GM03348 (cell line): ENCODE measurements at regions not wholly inside any gene's neighbourhood (a gene's known extent, or its start where the extent isn't known, plus 50 kb on each side); places are given as distances from the start of the nearest gene placed in this dataset.
"Not testable (repeated sequence)": the region's sequence is repeated elsewhere in the genome, so short reads cannot be mapped to it uniquely, and the experiment has no call there.

Source experiments
- DNase-seq: peaks from one replicate; pipeline ENCODE4 v3.0.0; 2012; ENCODE audit warnings: low spot score

DNA sequence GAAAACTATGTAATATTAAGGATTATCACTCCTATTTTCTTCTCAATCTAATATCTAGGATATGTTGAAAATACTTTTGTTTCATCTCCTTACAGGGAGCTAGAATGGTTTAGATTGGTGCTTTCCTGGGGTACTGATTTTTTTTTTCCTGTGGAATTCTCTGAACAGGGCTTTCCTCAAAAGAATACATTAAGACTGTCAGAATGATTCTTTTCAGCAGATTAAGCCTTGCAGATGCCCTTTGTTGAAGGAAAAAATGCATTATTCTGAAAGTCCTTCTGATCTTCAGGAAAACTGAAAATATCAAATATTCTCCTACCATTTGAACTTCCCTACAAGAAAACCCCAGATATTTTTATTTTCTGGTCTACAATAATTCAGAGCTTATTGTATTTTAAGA lies 178.9 kb downstream of the SOX4 start:
- no peak for DNase-seq

DNA sequence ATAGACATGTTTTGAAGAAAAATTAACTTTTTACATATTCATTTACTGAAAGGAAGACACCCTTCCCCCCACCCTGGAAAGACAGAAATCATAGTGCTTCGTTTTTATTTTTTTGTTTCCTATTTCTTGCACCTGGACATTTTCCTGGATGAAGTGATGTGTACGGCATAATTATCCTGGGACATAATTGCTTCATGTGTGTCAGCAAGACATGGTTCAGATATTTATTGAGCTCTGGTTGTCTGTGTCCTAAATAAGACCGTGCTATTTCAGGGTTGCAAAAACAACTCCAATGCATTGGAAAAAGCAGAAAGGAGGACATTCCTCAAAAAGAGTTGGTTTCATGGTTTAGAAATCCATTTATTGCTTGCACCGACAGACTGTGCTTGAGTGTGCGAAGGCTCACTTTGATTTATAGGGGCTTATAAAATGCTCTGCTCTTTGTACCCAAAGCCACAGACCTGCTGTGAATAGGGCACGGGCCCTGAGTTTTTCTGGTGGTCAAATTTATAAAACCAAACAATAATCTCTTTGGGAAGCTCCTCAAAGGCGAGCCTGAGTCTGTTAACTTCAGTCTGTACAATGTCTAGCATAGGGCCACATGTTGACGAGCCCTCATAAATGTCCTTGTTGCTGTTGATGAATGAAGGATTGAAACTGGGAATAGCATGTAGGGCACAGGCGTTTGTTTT lies 179.5 kb downstream of the SOX4 start:
- no peak for DNase-seq

DNA sequence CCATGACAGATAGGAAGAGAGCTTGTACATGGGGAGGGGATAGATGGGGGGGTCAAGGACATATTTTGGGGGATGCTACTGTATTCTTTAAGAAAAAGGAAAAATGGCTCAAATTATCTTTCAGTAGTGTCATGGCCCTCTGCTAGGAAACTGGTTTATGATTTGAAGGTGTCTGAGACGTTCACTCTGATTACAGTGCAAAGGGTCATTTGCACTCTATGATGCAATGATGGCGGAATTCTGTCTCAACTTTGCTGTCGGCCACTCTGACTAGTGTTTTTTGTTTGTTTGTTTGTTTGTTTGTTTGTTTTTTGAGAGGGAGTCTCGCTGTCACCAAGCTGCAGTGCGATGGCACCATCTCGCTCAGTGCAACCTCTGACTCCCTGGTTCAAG lies 180.0 kb downstream of the SOX4 start:
- no peak for DNase-seq

DNA sequence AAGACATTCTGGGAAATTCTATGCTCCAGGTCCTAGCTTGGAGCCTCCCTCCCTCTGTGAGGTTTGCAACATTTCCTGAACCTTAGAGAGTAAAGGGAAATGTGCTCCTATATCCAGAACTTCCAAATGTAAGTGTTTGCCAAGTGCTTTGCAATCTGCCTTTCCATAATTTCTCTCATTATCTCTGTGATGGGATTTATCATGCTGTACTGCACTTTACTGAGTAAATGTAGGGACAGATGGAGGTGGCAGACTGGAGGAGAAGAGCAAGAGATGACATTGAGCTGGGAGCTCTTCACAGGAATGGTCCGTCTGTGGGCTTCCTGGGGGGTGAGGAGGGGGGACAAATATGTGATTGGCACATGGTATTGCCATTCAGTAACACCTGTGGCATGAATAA lies 184.3 kb downstream of the SOX4 start:
- no peak for DNase-seq

DNA sequence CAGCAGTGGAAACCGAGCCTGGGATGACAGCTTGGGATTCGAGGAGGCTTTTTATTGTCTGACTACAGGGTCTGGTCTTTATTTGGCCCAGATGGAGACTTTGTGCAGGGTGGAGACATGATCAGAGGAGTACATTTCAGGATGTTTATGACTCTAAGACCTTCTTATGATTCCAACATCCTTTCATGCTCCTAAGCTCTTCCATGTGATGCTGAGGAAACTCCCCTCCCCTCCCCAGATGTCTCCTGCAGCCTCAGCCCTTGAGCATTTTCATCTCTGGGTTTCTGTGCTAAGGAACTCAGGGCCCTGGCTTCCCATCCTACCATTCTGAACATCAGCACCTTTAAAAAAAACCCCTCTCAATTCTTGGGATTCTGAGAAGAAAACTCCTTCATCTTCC lies 186.6 kb downstream of the SOX4 start:
- no peak for DNase-seq

DNA sequence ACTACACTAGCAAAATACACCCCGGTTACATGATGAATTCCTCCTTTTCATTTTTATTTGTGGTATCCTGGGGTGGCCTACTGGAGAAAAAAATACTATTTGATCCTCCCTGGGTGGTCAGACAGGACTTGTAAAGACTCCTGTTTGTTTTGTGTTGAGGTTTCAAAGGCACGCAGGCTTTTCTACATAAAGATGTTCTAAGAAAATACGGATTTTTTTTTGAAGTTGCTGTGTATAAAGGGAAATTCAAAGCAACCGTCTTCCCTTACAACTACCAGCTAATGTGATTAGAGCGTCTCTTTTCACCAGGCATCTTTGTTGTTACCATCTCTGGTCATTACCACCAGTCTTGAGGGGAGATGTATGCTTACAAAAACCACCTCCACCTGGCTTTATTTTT lies 187.1 kb downstream of the SOX4 start:
- no peak for DNase-seq

DNA sequence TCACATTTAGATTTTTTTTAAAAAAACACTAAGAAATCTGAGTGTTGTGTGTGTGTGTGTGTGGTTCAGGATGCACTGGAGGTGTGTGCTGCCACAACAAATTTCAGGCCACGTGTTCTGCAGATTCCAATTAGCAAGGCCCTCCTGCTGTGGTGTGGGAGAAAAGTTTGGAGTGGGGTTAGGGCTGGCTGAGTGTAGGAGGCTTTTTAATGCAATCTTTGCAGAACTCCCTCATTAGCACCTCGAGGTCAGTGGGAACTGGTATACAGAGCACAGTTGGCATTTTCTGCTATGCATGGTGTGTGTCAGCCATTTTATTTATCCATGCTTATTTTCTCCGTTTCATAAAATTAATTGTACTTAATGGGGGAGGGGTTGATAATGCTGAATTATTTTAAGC lies 187.6 kb downstream of the SOX4 start:
- DNase-seq: no peak

DNA sequence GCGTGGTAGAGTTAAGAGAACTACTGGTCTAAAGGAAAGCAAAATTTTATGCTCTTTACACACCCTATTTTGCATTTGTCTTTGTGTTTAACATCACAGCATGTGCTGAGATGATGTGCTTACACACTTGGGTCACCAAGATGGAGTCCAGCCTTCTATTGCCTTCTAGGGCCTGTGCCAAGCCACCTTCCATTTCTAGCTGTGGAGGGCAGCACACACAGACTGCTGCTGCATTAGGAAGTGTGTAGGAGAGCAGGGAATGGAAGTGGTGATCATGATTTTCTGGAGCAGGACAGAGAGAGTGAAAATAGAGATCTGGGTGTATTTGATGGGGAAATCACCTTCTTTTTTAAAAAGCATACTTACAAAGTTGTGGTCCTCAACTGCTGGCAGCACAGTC lies 191.6 kb downstream of the SOX4 start:
- DNase-seq: no peak

DNA sequence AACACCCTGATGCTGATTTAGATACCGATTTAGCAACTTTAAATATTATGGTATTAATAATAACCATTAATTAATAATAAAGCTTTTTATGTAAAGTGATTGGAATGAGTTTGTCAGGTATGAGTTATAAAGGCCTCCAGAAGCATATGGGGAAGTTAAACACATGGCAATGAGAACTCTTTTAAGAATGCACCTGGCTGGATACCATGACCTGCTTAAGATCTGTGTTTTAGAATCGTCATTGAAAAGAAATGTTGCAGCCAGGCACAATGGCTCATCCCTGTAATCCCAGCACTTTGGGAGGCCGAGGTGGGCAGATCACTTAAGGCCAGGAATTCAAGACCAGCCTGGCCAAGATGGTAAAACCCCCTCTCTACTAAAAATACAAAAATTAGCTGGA lies 197.5 kb downstream of the SOX4 start:
- no peak for DNase-seq

DNA sequence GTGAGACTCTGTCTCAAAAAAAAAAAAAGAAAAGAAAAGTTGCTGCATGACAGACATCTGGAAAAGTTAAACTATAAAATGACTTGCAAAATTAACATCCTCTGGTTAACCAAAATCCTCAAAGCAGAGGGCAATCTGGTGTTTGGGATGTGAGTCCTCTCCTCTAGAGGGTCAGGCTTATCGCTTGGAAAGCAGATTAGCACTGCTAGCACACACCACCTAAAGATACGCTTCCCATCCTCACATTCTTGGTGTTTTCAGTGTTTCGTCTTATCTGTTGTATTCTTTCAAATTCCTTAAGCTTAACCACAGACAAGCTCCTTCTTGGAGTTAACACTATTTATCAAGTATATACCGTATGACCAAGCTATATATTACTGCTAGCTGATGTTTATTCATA lies 198.0 kb downstream of the SOX4 start:
- no peak for DNase-seq

DNA sequence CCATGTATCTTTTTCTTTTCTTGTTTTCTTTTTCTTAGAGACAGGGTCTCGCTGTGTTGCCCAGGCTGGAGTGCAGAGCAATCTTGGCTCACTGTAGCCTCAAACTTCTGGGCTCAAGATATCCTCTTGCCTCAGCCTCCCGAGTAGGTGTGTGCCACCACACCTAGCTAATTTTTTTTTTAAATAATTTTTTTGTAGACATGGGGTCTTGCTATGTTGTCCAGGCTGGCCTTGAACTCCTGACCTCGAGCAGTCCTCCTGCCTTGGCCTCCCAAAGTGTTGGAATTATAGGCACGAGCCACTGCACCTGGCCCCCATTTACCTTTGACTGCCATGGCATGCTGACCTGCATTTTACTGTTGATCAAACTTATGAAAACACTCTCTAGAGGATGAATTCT lies 198.6 kb downstream of the SOX4 start:
- no peak for DNase-seq

DNA sequence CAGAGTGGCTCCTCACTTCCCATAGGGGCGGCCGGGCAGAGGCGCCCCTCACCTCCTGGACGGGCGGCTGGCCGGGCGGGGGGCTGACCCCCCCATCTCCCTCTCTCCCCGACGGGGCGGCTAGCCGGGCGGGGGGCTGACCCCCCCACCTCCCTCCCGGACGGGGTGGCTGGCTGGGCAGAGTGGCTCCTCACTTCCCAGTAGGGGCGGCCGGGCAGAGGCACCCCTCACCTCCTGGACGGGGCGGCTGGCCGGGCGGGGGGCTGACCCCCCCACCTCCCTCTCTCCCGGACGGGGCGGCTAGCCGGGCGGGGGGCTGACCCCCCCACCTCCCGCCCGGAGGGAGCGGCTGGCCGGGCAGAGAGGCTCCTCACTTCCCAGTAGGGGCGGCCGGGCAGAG lies 203.4 kb downstream of the SOX4 start:
- not testable (repeated sequence) for DNase-seq

DNA sequence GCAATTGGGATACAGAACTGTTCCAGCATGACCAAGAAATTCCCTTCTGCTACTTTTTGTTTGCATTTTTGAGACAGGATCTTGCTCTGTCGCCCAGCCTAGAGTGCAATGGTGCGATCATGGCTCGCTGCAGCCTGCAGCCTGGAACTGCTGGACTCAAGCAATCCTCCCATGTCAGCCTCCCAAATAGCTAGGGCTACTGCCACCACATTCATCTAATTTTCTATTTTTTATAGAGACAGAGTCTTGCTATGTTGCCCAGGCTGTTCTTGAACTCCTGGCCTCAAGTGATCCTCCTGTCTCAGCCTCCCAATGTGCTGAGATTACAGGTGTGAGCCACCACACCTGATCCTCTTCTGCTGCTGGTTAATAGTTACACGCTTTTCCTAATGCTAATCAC lies 204.9 kb downstream of the SOX4 start:
- DNase-seq: no peak

DNA sequence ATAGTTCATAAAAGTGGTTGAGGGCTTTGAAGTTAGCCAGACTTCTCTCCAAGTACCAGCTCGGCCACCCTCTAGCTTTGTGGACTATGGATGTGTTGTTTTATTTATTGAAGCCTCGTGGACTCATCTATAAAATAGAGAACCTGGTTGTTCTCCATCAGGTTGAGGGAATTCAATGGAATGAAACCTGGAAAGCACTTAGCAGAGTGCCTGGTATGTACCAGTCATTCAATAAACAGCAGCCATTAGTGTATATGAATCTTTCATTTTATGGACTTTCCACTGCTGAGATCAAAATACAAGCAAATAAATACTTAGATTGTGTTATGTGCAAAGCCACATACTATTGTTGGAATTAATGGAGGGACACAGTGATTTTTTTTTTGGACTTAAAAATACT lies 206.8 kb downstream of the SOX4 start:
- DNase-seq: no peak

DNA sequence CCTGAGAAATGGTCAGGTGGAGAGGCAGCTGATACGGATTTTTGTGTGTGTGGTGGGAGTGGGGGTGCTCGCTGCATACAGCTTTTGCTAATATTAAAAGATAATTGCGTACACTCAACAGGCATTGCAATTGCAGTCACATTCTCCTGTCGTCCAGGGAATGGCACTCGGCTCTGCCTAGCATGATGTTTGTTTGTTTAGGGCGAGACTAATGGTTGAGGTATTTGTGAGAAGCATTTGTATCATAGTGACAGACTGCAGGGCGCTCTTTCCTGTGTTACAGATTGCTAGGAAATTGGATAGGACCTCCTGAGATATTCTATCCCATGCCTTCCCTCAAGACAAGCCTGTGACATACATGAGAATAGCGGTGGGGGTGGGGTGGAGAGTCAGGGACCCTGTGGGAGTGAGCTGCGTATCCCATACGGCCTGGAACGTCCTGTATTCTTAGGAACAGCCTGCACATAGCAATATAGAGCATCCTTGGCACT lies 207.4 kb downstream of the SOX4 start:
- DNase-seq: no peak

DNA sequence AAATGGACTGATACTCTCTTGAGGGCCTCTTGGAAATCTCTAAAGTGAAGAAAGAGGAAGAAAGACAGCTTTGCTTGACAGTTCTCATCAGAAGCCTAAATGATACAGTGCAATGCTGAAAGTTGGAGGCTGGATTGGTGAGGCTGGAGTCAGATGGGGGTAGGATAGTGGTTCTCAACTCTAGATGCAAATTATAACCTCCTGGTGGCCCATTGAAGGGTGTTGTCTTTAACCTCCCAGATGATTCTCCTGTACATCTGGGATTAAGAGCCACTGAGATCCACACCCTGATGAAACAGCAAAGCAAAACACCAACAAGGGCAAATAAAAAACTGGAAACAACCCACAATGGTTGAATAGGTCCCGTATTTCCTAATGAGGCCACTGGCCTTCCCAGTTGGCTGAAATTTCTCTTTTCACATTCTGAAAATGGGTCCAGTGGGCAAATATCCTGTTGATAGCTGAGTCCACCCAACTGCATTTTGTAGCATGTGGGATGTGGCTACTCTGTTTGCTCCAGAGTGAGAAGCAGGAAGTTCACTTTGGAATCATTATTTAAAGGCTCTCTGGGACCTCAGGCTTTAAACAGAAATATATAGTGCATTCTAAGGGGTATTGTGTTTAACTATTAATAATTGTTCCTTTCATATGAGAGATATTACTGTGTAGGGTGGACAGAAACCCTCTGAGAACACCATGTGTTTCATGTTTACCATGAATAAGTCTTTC lies 208.1 kb downstream of the SOX4 start:
- no peak for DNase-seq

DNA sequence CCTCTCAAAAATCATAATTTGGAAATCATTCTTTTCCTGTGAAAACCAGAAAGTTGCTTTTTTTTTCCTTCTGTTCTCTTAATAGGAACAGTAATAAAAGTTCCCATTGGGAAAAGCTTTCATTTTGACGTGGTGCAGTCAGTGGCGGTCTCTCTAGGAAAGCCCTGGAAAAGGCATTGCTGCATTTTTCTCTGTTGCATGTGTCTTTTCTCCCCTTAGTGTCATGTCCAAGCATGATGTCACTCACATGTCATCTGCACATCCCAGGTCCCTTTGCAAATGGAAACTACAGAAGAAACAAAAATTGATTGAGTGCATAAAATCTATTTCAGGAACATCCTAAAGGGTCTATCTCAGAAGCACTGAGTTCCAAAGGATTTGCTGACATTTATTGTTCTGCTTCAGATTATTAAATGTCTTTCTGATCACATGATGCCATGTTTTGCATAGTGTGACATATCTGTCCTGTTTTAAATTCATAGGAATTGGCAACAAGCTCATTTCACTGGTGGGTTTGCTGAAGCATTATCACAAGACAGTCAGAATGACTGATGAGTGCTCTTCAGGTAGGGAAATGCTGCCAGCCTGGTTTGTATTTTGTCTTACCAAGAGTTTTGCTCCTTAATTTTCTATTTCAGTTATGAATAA lies 208.7 kb downstream of the SOX4 start:
- no peak for DNase-seq

DNA sequence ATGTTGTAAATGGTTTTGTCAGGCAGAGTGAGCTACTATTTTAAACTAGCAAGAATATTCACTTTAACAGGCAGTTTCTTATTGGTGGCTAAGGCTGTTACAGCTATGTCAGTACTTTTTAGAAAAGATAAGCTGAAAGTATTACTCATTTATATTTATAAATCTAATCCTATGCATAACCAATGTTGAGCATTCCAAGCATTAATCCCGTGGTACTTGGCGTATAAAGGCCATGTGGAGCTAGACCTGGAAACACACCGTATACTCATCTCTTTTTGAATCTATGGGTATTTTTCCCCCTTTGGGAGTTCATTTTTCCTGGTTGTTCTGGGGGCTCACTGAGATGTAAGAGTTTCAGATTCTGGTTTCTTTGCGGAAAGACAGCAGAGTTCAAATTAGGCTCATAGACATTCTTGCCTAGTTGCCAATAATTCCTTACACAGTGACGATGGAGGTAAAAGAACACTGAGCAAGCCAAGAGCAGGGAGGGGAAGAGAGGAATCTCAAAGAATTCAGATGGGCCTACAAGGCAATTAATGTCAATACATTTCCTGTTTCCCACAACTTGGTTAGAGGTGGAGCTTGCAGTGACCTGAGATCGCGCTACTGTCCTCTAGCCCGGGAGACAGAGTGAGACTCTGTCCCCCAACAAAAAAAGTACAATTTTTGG lies 211.5 kb downstream of the SOX4 start:
- no peak for DNase-seq

DNA sequence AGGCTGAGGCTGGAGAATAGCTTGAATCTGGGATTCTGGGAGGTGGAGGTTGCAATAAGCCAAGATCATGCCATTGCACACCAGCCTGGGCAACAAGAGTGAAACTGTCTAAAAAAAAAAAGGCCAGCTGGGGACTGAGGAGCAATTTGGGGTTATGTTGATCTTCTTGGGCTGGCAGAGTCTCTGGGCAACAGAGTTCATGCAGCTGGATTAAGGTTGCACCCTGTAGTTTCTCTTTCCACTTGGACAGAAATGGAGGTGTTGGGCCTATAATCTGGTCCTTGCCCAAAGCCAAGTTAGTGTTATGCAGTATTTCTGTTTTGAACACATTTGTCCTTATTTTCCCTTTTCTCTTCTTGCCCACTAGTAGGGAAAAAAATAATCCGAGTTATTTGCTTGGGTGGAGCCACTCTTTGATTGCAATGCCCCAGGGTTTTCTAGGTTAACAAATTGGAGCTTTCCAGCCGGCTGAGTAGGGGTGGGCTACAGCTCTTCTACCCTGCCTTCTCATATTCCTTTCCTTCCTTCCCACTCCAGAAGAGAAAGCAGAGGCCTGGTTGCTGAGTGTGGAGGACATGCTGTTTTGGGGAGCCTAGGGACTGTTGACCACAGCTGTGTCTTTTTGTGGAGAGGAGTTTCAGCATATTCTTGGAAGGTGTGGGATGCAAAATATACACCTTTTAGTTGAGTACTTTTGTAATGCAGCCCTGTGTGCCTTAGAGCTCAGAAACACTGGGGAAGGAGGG lies 213.9 kb downstream of the SOX4 start:
- no peak for DNase-seq

DNA sequence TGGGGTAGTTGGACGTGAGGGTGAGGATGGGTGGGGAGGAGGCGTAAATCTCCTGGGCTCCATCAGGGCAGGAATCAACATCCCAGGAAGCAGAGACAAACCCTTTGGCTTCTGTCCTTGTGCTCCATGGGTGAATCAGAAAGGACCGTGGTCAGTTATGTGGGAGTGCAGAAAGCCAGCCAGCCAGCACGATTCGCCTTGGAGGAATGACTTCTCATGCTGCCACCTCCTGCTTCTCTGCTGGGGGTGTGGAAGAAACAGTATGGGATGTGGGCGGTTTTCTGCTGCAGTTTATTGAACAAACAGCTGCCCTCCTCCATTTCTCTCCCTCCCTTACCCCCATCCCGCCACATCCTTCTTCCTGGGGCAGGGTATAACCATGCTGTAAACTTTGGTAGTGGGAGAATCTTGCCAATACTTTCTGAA lies 214.5 kb downstream of the SOX4 start:
- DNase-seq: peak; percentile 75

DNA sequence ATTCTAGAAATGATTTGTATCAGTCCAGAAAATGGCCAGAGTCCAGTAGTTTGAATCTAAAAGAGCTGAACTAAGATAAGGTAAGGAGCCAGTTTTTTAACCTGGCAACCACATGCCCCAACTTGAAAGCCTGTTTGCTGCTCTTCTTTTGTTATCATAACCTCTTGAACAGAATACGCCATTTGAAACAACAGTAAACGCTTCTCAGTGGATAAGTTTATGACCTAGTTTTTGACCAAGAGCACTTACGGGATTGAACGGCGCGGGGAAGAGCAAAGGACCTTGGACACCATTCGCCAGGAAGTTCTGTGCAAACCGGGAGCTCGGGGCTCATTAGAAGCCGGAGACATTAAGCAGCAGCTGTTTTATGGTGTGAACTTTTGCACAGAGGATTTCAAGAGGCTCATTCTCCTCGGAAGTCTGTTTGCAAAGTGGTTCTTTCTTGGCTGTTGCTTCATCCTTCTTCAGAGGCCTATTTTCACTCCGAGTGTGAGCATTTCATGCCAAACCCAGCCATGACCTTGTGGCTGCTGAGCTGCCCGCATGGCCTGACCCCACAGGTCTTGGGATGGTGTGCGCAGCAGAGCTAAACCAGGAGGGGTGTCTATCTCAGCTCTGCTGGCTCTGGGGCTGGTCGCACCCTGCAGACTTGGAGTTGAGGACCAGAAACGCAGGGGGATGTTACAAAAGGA lies 215.1 kb downstream of the SOX4 start:
- DNase-seq: no peak
